WERI-Rb-1 (cell line): ENCODE measurements at regions not wholly inside any gene's neighbourhood (a gene's known extent, or its start where the extent isn't known, plus 50 kb on each side); places are given as distances from the start of the nearest gene placed in this dataset.

Source experiments
- DNase-seq: peaks from one replicate; pipeline ENCODE4 v3.0.0-alpha.2; 2020
- H3K27ac ChIP-seq: fragments of 250-450 bp; sonication (Bioruptor Pico); 2 replicates; pipeline ENCODE4 v1.5.1; 2020; ENCODE audit warnings: mild to moderate bottlenecking, moderate library complexity
- H3K27me3 ChIP-seq: fragments of 250-450 bp; sonication (Bioruptor Pico); 2 replicates; pipeline ENCODE4 v1.5.1; 2021; ENCODE audit warnings: mild to moderate bottlenecking, low read depth, moderate library complexity; ENCODE audit not compliant: insufficient read depth, severe bottlenecking
- H3K36me3 ChIP-seq: fragments of 250-450 bp; sonication (Bioruptor Pico); 2 replicates; pipeline ENCODE4 v1.5.1; 2020; ENCODE audit warnings: mild to moderate bottlenecking, moderate library complexity
- H3K4me3 ChIP-seq: 2 replicates; pipeline ENCODE4 v1.5.1; 2011; ENCODE audit warnings: low read depth, mild to moderate bottlenecking, control low read depth, low read length
- H3K9me3 ChIP-seq: fragments of 250-450 bp; sonication (Bioruptor Pico); 2 replicates; pipeline ENCODE4 v1.5.1; 2021; ENCODE audit warnings: mild to moderate bottlenecking, moderate library complexity; ENCODE audit not compliant: severe bottlenecking
- CTCF ChIP-seq: IDR thresholded peaks from 2 replicates; pipeline ENCODE4 v1.5.1; 2011; ENCODE audit warnings: low read depth, mild to moderate bottlenecking, control low read depth, inconsistent platforms, low read length

DNA sequence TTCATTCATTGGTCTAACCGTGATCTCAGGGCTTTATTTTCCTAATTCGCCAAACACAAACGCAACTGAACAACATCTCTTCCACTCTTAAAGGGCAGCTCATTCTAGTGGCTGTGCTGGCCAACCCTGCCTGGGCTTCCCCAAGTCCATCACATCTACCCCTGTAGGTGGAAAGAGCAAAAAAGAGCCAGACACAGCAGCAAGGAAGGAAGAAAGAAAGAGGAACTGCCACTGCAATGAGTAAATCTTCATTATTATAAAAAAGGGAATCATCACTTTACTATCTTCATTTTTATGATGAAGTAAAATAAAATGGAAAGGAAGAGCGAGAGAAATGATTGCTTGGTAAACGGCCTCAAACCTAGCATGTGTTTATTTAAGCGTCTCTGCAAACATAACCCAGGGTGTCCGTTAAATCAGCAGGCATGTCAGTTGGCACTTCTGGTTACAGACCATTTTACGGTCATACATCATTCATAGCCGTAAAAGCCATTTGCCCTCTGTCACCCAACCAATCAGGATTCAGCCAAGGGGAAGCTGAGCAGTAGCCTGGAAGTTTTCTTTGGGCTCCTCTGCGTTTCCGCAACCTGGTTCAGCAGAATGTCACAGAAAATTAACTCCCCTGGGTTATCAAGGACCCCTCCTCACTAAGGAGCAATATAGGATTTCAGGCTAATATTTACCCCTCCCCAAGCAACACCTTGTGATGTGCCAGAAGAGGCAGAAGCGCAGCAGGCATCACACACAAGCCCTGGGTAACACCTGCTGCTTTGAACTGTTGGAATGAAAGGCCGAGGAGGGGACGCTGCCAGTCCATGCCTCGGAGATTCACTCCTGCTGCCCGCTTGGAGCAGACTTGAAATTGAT lies 234.0 kb downstream of the SNX10 start:
- H3K4me3 ChIP-seq = no peak overlapping the region
- no peak for DNase-seq
- no peaks in the 10 kb centered on the region for H3K27me3 ChIP-seq

GRCh38 chr7:26526265-26526587 lies 234.6 kb downstream of the SNX10 start:
- H3K27ac ChIP-seq = no peak overlapping the region
- no peak for DNase-seq

More for the DNA sequence above, 234.0 kb downstream of the SNX10 start:
- H3K9me3 ChIP-seq = peaks cover 8% of the 10 kb centered on the region
- H3K27ac ChIP-seq = no peak overlapping the region
- H3K36me3 ChIP-seq = no peaks in the 10 kb centered on the region
- TF ChIP-seq CTCF = no peak

GRCh38 chr7:26531926-26532325 lies 240.3 kb downstream of the SNX10 start:
- no peaks in the 10 kb centered on the region for H3K36me3 ChIP-seq
- H3K4me3 ChIP-seq = no peak overlapping the region
- DNase-seq = no peak
- H3K27me3 ChIP-seq = no peaks in the 10 kb centered on the region
- no peak overlapping the region for H3K27ac ChIP-seq
- no peaks in the 10 kb centered on the region for H3K9me3 ChIP-seq
- no peak for TF ChIP-seq CTCF

More at GRCh38 chr7:26526265-26526587, 234.6 kb downstream of the SNX10 start:
- no peak overlapping the region for H3K4me3 ChIP-seq
- TF ChIP-seq CTCF = no peak
- H3K9me3 ChIP-seq = peaks cover 8% of the 10 kb centered on the region
- H3K27me3 ChIP-seq = no peaks in the 10 kb centered on the region
- no peaks in the 10 kb centered on the region for H3K36me3 ChIP-seq

DNA sequence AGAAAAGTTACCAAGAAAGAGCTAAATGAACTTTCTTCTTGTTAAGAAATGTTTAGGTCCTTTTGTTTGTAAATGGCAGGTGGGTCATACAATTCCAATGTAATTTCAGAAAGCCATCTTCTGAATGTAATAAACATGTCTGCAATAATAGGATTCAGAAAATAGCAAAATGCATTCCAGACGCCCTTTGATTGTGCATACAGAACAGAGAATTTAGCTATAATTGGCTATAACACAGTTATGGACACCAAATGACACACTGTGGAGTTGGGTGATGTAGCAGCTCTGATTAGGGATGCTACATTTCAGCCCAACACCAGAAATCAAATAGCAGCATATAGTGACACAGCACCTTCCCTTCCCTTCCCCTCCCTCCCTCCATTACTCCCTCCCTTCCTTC lies 240.8 kb downstream of the SNX10 start:
- no peak for DNase-seq
- no peak for TF ChIP-seq CTCF
- no peaks in the 10 kb centered on the region for H3K27me3 ChIP-seq
- no peak overlapping the region for H3K27ac ChIP-seq
- H3K9me3 ChIP-seq = no peaks in the 10 kb centered on the region
- no peak overlapping the region for H3K4me3 ChIP-seq
- H3K36me3 ChIP-seq = no peaks in the 10 kb centered on the region

- no peaks in the 10 kb centered on the region for H3K9me3 ChIP-seq
- no peaks in the 10 kb centered on the region for H3K36me3 ChIP-seq
- TF ChIP-seq CTCF = no peak
- no peak for DNase-seq
- no peaks in the 10 kb centered on the region for H3K27me3 ChIP-seq
- no peak overlapping the region for H3K4me3 ChIP-seq
- H3K27ac ChIP-seq = no peak overlapping the region
These were observed 241.6 kb downstream of the SNX10 start for GRCh38 chr7:26533217-26533616.
